DND-41 (cell line): ENCODE measurements at regions not wholly inside any gene's neighbourhood (a gene's known extent, or its start where the extent isn't known, plus 50 kb on each side); places are given as distances from the start of the nearest gene placed in this dataset.

Experiments
- CTCF ChIP-seq: IDR thresholded peaks from 2 replicates; pipeline ENCODE4 v1.5.1; 2012; ENCODE audit warnings: borderline replicate concordance, low read length, moderate library complexity, mild to moderate bottlenecking; ENCODE audit not compliant: poor library complexity, severe bottlenecking; ENCODE audit errors: extremely low read depth
- EZH2 ChIP-seq: IDR thresholded peaks from 3 replicates; pipeline ENCODE4 v1.6.1; 2012; ENCODE audit warnings: borderline replicate concordance, low read depth, mild to moderate bottlenecking, moderate library complexity, low read length, inconsistent platforms; ENCODE audit not compliant: severe bottlenecking

GRCh38 chr21:43335119-43335518 lies 91.8 kb downstream of the SIK1 start:
- TF ChIP-seq CTCF (no peak), EZH2 (no peak)
